Activated T-cell treated with anti-CD3 and anti-CD28 coated beads, Interleukin-2, amount 50 U/mL, for 72 hours (primary cell): ENCODE measurements at regions not wholly inside any gene's neighbourhood (a gene's known extent, or its start where the extent isn't known, plus 50 kb on each side); places are given as distances from the start of the nearest gene placed in this dataset.
A peak's percentile ranks its signal among the peaks of the same experiment; 100 is the strongest.

Experiments used
- ATAC-seq, 2 donors: fragments of 150-1000 bp; cut with Tn5 transposase; replicated peaks in 1 of 2; 2 replicates each; pipeline ENCODE4 v1.10.0; 2021; ENCODE audit warnings: moderate library complexity in 2 of 2, mild to moderate bottlenecking in 1 of 2
- DNase-seq, 2 donors: peaks; one replicate each; pipeline ENCODE4 v3.0.0; 2021 to 2022; ENCODE audit warnings: mixed read lengths in 1 of 2
- H3K27ac Mint-ChIP-seq: one replicate; pipeline ENCODE4 v1.8.0; 2022; ENCODE audit warnings: mild to moderate bottlenecking, moderate library complexity, mixed read lengths
- H3K27me3 Mint-ChIP-seq: one replicate; pipeline ENCODE4 v1.8.0; 2022; ENCODE audit warnings: low read depth, mixed read lengths
- H3K36me3 Mint-ChIP-seq, 2 donors: one replicate each; pipeline ENCODE4 v1.8.0; 2022; ENCODE audit warnings: mixed read lengths in 2 of 2, mild to moderate bottlenecking in 1 of 2; ENCODE audit not compliant: insufficient read depth in 2 of 2
- H3K4me1 Mint-ChIP-seq: one replicate; pipeline ENCODE4 v1.8.0; 2022; ENCODE audit warnings: low read depth, mixed read lengths
- H3K4me3 Mint-ChIP-seq, 2 donors: one replicate each; pipeline ENCODE4 v1.8.0; 2022; ENCODE audit warnings: mild to moderate bottlenecking in 2 of 2, mixed read lengths in 2 of 2, moderate library complexity in 2 of 2
- H3K9me3 Mint-ChIP-seq, 2 donors: one replicate each; pipeline ENCODE4 v1.8.0; 2022; ENCODE audit warnings: mixed read lengths in 2 of 2

- Mint-ChIP-seq H3K9me3 (peaks cover 0 to 4% of the 10 kb centered on the region in 2 donors), H3K4me1 (no peaks in the 10 kb centered on the region), H3K36me3 (no peaks in the 10 kb centered on the region), H3K4me3 (no peak overlapping the region), H3K27me3 (peaks cover 12% of the 10 kb centered on the region), H3K27ac (no peak overlapping the region)
- DNase-seq (no peak), ATAC-seq (no peak)
These were observed 227.2 kb upstream of the RAG2 start for GRCh38 chr11:36825251-36825650.

GRCh38 chr11:36824349-36824748 lies 226.3 kb upstream of the RAG2 start:
- Mint-ChIP-seq H3K27me3 (peaks cover 12% of the 10 kb centered on the region), H3K9me3 (peaks cover 0 to 6% of the 10 kb centered on the region in 2 donors), H3K36me3 (no peaks in the 10 kb centered on the region), H3K4me3 (no peak overlapping the region), H3K27ac (no peak overlapping the region), H3K4me1 (no peaks in the 10 kb centered on the region)
- DNase-seq (no peak), ATAC-seq (no peak)

- H3K36me3 Mint-ChIP-seq: no peaks in the 10 kb centered on the region
- no peak for DNase-seq
- no peak for ATAC-seq
- peaks cover 12% of the 10 kb centered on the region for H3K27me3 Mint-ChIP-seq
- H3K4me1 Mint-ChIP-seq: no peaks in the 10 kb centered on the region
- no peak overlapping the region for H3K4me3 Mint-ChIP-seq
- peaks cover 0 to 4% of the 10 kb centered on the region in 2 donors for H3K9me3 Mint-ChIP-seq
- no peak overlapping the region for H3K27ac Mint-ChIP-seq
These were observed 224.8 kb upstream of the RAG2 start for GRCh38 chr11:36822829-36823228.

- Mint-ChIP-seq H3K9me3 (peaks cover 1 to 4% of the 10 kb centered on the region in 2 donors), H3K4me1 (no peaks in the 10 kb centered on the region), H3K4me3 (no peak overlapping the region), H3K27ac (no peak overlapping the region), H3K36me3 (no peaks in the 10 kb centered on the region), H3K27me3 (peaks cover 6% of the 10 kb centered on the region)
- DNase-seq (no peak), ATAC-seq (no peak)
These were observed 220.4 kb upstream of the RAG2 start for GRCh38 chr11:36818410-36818809.

GRCh38 chr11:36817336-36817965 lies 219.4 kb upstream of the RAG2 start:
- Mint-ChIP-seq H3K27ac (no peak overlapping the region), H3K36me3 (no peaks in the 10 kb centered on the region), H3K9me3 (peaks cover 1 to 4% of the 10 kb centered on the region in 2 donors), H3K4me1 (no peaks in the 10 kb centered on the region), H3K27me3 (peaks cover 6% of the 10 kb centered on the region), H3K4me3 (no peak overlapping the region)
- ATAC-seq: peak; percentile 29 to 65
- DNase-seq: no peak

- no peak for ATAC-seq
- Mint-ChIP-seq H3K4me1 (no peaks in the 10 kb centered on the region), H3K36me3 (no peaks in the 10 kb centered on the region), H3K9me3 (no peaks in the 10 kb centered on the region), H3K27ac (no peak overlapping the region), H3K27me3 (no peaks in the 10 kb centered on the region), H3K4me3 (no peak overlapping the region)
- no peak for DNase-seq
These were observed 211.3 kb upstream of the RAG2 start for GRCh38 chr11:36809303-36809702.

GRCh38 chr11:36807871-36808270 lies 209.8 kb upstream of the RAG2 start:
- no peak for ATAC-seq
- Mint-ChIP-seq H3K27me3 (no peaks in the 10 kb centered on the region), H3K27ac (no peak overlapping the region), H3K9me3 (no peaks in the 10 kb centered on the region), H3K36me3 (no peaks in the 10 kb centered on the region), H3K4me3 (no peak overlapping the region), H3K4me1 (no peaks in the 10 kb centered on the region)
- DNase-seq: no peak

GRCh38 chr11:36803084-36803483 lies 205.0 kb upstream of the RAG2 start:
- DNase-seq (no peak), ATAC-seq (no peak)
- H3K4me3 Mint-ChIP-seq: no peak overlapping the region
- H3K9me3 Mint-ChIP-seq: no peaks in the 10 kb centered on the region
- H3K27ac Mint-ChIP-seq: no peak overlapping the region
- no peaks in the 10 kb centered on the region for H3K4me1 Mint-ChIP-seq
- no peaks in the 10 kb centered on the region for H3K36me3 Mint-ChIP-seq
- peaks cover 3% of the 10 kb centered on the region for H3K27me3 Mint-ChIP-seq

- H3K9me3 Mint-ChIP-seq: no peaks in the 10 kb centered on the region
- no peak overlapping the region for H3K4me3 Mint-ChIP-seq
- no peaks in the 10 kb centered on the region for H3K4me1 Mint-ChIP-seq
- no peaks in the 10 kb centered on the region for H3K36me3 Mint-ChIP-seq
- DNase-seq: no peak
- H3K27me3 Mint-ChIP-seq: peaks cover 14% of the 10 kb centered on the region
- no peak overlapping the region for H3K27ac Mint-ChIP-seq
- ATAC-seq: no peak
These were observed 195.2 kb upstream of the RAG2 start for GRCh38 chr11:36792996-36793914.

GRCh38 chr11:36791957-36792356 lies 193.9 kb upstream of the RAG2 start:
- Mint-ChIP-seq H3K27me3 (peaks cover 9% of the 10 kb centered on the region), H3K27ac (no peak overlapping the region), H3K36me3 (no peaks in the 10 kb centered on the region), H3K9me3 (no peaks in the 10 kb centered on the region), H3K4me1 (no peaks in the 10 kb centered on the region), H3K4me3 (no peak overlapping the region)
- no peak for DNase-seq
- ATAC-seq: no peak

- Mint-ChIP-seq H3K4me1 (no peaks in the 10 kb centered on the region), H3K4me3 (no peak overlapping the region), H3K9me3 (no peaks in the 10 kb centered on the region), H3K27ac (no peak overlapping the region), H3K27me3 (no peaks in the 10 kb centered on the region), H3K36me3 (no peaks in the 10 kb centered on the region)
- no peak for DNase-seq
- ATAC-seq: no peak
These were observed 192.5 kb upstream of the RAG2 start for GRCh38 chr11:36790526-36790925.

- H3K4me1 Mint-ChIP-seq: no peaks in the 10 kb centered on the region
- no peak for DNase-seq
- no peaks in the 10 kb centered on the region for H3K27me3 Mint-ChIP-seq
- H3K9me3 Mint-ChIP-seq: peaks cover 0 to 4% of the 10 kb centered on the region in 2 donors
- no peaks in the 10 kb centered on the region for H3K36me3 Mint-ChIP-seq
- ATAC-seq: no peak
- no peak overlapping the region for H3K4me3 Mint-ChIP-seq
- H3K27ac Mint-ChIP-seq: no peak overlapping the region
These were observed 185.8 kb upstream of the RAG2 start for GRCh38 chr11:36783808-36784207.

- no peaks in the 10 kb centered on the region for H3K4me1 Mint-ChIP-seq
- H3K27me3 Mint-ChIP-seq: no peaks in the 10 kb centered on the region
- ATAC-seq: no peak
- no peaks in the 10 kb centered on the region for H3K36me3 Mint-ChIP-seq
- peaks cover 0 to 4% of the 10 kb centered on the region in 2 donors for H3K9me3 Mint-ChIP-seq
- no peak overlapping the region for H3K4me3 Mint-ChIP-seq
- no peak overlapping the region for H3K27ac Mint-ChIP-seq
- DNase-seq: no peak
These were observed 181.8 kb upstream of the RAG2 start for GRCh38 chr11:36779791-36780190.
